AG09319 (cell line): ENCODE measurements at regions not wholly inside any gene's neighbourhood (a gene's known extent, or its start where the extent isn't known, plus 50 kb on each side); places are given as distances from the start of the nearest gene placed in this dataset.

Source experiments
- DNase-seq: peaks from one replicate; pipeline ENCODE4 v3.0.0-alpha.2; 2010; ENCODE audit warnings: low read depth; ENCODE audit errors: extremely low read depth
- CTCF ChIP-seq: IDR thresholded peaks from 2 replicates; pipeline ENCODE4 v1.5.1; 2011; ENCODE audit warnings: low read depth, mild to moderate bottlenecking, inconsistent platforms, low read length, moderate library complexity

DNA sequence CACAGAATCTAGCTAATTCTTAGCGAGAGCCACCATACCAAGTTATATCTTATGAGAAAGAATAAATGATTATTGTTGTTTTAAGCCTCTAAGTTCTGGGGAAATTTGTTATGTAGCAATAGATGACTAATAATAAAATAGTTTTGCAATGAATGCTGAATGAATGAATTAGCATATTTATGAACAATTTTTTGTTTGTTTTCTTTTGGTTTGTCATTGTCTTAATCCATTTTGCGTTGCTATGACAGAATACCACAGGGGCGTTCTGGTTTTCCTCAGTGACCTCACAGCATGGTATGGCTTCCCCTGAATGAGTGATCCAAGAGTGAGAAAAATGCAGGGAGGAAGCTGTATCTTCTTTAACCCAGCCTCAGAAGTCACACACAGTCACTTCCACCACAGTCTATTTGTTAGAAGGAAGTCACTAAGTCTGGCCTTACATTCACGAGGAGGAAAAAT is 53.8 kb upstream of the HPDL start:
- no peak for TF ChIP-seq CTCF
- DNase-seq, result peak; percentile 36

DNA sequence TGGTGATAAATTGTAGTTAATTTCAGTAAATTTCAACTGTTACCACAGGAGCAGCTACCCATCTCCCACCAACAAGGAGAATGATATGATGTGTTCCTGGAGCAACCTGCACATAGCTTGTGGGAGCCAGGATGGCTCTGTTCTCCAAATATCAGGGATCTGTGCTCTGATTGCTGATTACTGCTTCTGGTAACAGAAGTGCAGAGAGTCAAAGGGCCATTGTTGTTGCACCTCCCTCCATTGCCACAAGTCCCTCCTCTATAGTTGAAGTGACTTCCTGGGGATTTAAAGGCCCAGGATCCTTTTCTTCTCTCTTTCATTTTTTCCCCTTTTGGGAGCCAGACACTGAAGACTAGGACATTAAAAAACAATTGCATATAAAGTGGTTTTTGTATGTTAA is 51.6 kb upstream of the HPDL start:
- no peak for DNase-seq
- TF ChIP-seq CTCF, result no peak
